OCI-LY1 (cell line): ENCODE measurements at regions not wholly inside any gene's neighbourhood (a gene's known extent, or its start where the extent isn't known, plus 50 kb on each side); places are given as distances from the start of the nearest gene placed in this dataset.

ENCODE experiments used
- H2AFZ ChIP-seq: fragments of 200-600 bp; sonication (generic), shearing (Covaris generic); 2 replicates; pipeline ENCODE4 v1.6.0; 2014; ENCODE audit warnings: antibody characterized with exemption, mild to moderate bottlenecking, low read length
- H3F3A ChIP-seq: fragments of 200-600 bp; sonication (generic), shearing (Covaris generic); 2 replicates; pipeline ENCODE4 v1.6.0; 2014; ENCODE audit warnings: mild to moderate bottlenecking, antibody characterized with exemption, low read length, moderate library complexity; ENCODE audit not compliant: insufficient read depth
- H3K27ac ChIP-seq: fragments of 200-600 bp; sonication (generic); 2 replicates; pipeline ENCODE4 v1.5.1; 2014; ENCODE audit warnings: low read length, mixed run types, mild to moderate bottlenecking, low read depth; ENCODE audit not compliant: poor library complexity, severe bottlenecking
- H3K27me3 ChIP-seq: fragments of 200-600 bp; sonication (generic); 2 replicates; pipeline ENCODE4 v1.6.0; 2014; ENCODE audit warnings: antibody characterized with exemption, mild to moderate bottlenecking, low read length, moderate library complexity; ENCODE audit not compliant: insufficient read depth
- H3K36me3 ChIP-seq: fragments of 200-600 bp; sonication (generic); 2 replicates; pipeline ENCODE4 v1.6.1; 2014; ENCODE audit warnings: mild to moderate bottlenecking, antibody characterized with exemption, low read length, moderate library complexity, mixed read lengths; ENCODE audit not compliant: insufficient read depth
- H3K4me1 ChIP-seq: fragments of 200-600 bp; sonication (generic); 2 replicates; pipeline ENCODE4 v1.5.1; 2014; ENCODE audit warnings: mild to moderate bottlenecking, low read length, moderate library complexity; ENCODE audit not compliant: insufficient read depth, severe bottlenecking
- H3K4me2 ChIP-seq: fragments of 200-600 bp; sonication (generic), shearing (Covaris generic); 2 replicates; pipeline ENCODE4 v1.6.1; 2014; ENCODE audit warnings: low read length
- H3K4me3 ChIP-seq: fragments of 200-600 bp; sonication (generic); 2 replicates; pipeline ENCODE4 v1.5.1; 2014; ENCODE audit warnings: low read length, low read depth, mild to moderate bottlenecking, mixed read lengths; ENCODE audit not compliant: poor library complexity, severe bottlenecking
- H3K79me2 ChIP-seq: fragments of 200-600 bp; shearing (Covaris generic); 2 replicates; pipeline ENCODE4 v1.6.1; 2016; ENCODE audit warnings: mixed run types, low read length, mixed read lengths; ENCODE audit not compliant: insufficient read depth
- H3K9ac ChIP-seq: fragments of 200-600 bp; sonication (generic), shearing (Covaris generic); 2 replicates; pipeline ENCODE4 v1.6.1; 2014; ENCODE audit warnings: mild to moderate bottlenecking, low read length, mixed read lengths
- H3K9me2 ChIP-seq: fragments of 200-600 bp; sonication (generic), shearing (Covaris generic); 2 replicates; pipeline ENCODE4 v1.6.1; 2014; ENCODE audit warnings: low read depth, mild to moderate bottlenecking, low read length, mixed read lengths
- H3K9me3 ChIP-seq: fragments of 200-600 bp; shearing (Covaris generic); 2 replicates; pipeline ENCODE4 v1.6.1; 2014; ENCODE audit warnings: low read length, mixed read lengths
- H4K20me1 ChIP-seq: fragments of 200-600 bp; sonication (generic), shearing (Covaris generic); 2 replicates; pipeline ENCODE4 v1.6.0; 2016; ENCODE audit warnings: mild to moderate bottlenecking, low read length; ENCODE audit not compliant: insufficient read depth
- EZH2 ChIP-seq: fragments of 200-600 bp; sonication (generic), shearing (Covaris generic); IDR thresholded peaks from 2 replicates; pipeline ENCODE4 v1.8.0; 2017; ENCODE audit warnings: borderline replicate concordance, mixed run types, mild to moderate bottlenecking, antibody characterized with exemption, low read length, moderate library complexity, mixed read lengths
- TF ChIP-seq, protein P1 (sequence below): fragments of 200-600 bp; sonication (generic), shearing (Covaris generic); IDR thresholded peaks from 2 replicates; pipeline ENCODE4 v1.5.1; 2017; ENCODE audit warnings: mild to moderate bottlenecking, antibody characterized with exemption, low read length, moderate library complexity, mixed read lengths

DNA sequence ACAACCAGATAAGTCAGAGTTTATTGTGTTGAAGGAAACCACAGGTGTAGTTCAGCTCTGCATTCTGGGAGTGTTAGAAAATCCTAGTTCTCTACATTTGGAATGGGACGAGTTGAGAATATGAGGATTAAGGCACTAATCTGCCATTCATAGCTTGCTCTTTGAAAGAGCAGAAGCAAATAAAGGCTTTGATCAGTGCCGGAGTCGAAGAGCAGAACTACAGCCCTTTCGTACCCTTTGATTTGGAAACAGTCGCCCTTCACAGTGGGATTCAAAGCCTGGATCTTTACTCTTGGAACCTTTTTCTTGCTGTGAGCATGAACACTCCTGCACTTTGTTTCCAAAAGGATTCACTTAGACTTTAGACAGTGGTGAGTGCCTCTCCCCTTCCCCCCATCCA lies 523.9 kb upstream of the POU3F2 start:
- Histone ChIP-seq H3K4me1 (no peaks in the 10 kb centered on the region), H3K36me3 (no peaks in the 10 kb centered on the region), H3K9ac (no peak overlapping the region), H3K27me3 (no peaks in the 10 kb centered on the region), H4K20me1 (no peaks in the 10 kb centered on the region), H3K4me2 (no peak overlapping the region), H3K9me2 (no peaks in the 10 kb centered on the region), H3K27ac (no peak overlapping the region), H3K79me2 (no peaks in the 10 kb centered on the region), H3K9me3 (no peaks in the 10 kb centered on the region), H3F3A (no peaks in the 10 kb centered on the region), H2AFZ (no peak overlapping the region), H3K4me3 (no peak overlapping the region)
- TF ChIP-seq EZH2, result no peak
- TF ChIP-seq, protein P1, sequence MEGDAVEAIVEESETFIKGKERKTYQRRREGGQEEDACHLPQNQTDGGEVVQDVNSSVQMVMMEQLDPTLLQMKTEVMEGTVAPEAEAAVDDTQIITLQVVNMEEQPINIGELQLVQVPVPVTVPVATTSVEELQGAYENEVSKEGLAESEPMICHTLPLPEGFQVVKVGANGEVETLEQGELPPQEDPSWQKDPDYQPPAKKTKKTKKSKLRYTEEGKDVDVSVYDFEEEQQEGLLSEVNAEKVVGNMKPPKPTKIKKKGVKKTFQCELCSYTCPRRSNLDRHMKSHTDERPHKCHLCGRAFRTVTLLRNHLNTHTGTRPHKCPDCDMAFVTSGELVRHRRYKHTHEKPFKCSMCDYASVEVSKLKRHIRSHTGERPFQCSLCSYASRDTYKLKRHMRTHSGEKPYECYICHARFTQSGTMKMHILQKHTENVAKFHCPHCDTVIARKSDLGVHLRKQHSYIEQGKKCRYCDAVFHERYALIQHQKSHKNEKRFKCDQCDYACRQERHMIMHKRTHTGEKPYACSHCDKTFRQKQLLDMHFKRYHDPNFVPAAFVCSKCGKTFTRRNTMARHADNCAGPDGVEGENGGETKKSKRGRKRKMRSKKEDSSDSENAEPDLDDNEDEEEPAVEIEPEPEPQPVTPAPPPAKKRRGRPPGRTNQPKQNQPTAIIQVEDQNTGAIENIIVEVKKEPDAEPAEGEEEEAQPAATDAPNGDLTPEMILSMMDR, result no peak

DNA sequence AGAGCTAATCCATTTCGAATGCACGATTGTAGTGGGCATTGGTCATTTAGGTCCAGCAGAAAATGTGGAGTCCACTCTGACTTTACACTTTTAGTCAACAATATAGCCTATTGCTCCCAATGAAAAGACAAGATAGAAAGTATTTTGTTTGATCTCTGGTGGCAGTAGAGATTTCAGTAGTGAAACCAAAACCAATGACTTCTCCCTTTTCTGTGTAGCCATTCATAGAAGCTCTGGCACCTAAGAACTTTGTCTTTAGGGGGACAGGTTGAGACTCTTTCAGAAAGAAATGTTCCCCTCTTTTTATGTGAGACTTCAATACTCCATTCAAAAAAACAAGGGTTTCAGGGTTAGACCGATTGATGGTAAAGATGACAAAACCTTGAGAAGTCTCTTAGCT lies 510.8 kb upstream of the POU3F2 start:
- Histone ChIP-seq H3F3A (no peaks in the 10 kb centered on the region), H3K4me1 (no peaks in the 10 kb centered on the region), H3K9ac (no peak overlapping the region), H3K27ac (no peak overlapping the region), H4K20me1 (no peaks in the 10 kb centered on the region), H3K4me2 (no peak overlapping the region), H2AFZ (no peak overlapping the region), H3K36me3 (no peaks in the 10 kb centered on the region), H3K9me2 (no peaks in the 10 kb centered on the region), H3K79me2 (no peaks in the 10 kb centered on the region), H3K4me3 (no peak overlapping the region), H3K9me3 (no peaks in the 10 kb centered on the region), H3K27me3 (no peaks in the 10 kb centered on the region)
- TF ChIP-seq, protein P1, result no peak
- TF ChIP-seq EZH2, result no peak

DNA sequence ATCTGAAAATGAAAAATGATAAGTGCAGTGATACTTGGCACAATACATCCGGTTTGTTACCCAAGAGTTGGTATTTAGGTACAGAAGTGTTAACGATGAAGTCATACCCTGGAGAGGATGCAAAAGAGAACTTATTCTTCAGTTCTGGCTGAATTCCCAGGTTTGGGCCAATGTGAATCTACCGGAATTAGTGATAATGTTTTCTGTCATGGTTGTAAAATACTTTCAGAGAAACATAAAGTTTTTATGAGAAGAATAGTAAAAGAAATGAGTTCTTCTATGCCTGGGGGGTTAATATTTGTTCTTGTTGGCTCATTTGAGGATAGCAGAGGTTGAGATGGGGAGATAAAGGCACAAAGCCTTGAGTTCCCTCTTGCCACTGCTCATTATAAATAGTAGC lies 509.9 kb upstream of the POU3F2 start:
- Histone ChIP-seq H3K9me2 (no peaks in the 10 kb centered on the region), H3K4me1 (no peaks in the 10 kb centered on the region), H3K36me3 (no peaks in the 10 kb centered on the region), H4K20me1 (no peaks in the 10 kb centered on the region), H3K4me3 (no peak overlapping the region), H3K9me3 (no peaks in the 10 kb centered on the region), H3K9ac (no peak overlapping the region), H2AFZ (no peak overlapping the region), H3K27me3 (no peaks in the 10 kb centered on the region), H3K4me2 (no peak overlapping the region), H3K27ac (no peak overlapping the region), H3F3A (no peaks in the 10 kb centered on the region), H3K79me2 (no peaks in the 10 kb centered on the region)
- no peak for TF ChIP-seq EZH2
- TF ChIP-seq, protein P1, result no peak
